Stimulated activated CD4-positive, alpha-beta T cell treated with anti-CD3 and anti-CD28 coated beads, Interleukin-4, amount 100 ng/mL, for 24 hours (primary cell): ENCODE measurements at regions not wholly inside any gene's neighbourhood (a gene's known extent, or its start where the extent isn't known, plus 50 kb on each side); places are given as distances from the start of the nearest gene placed in this dataset.

Source experiments
- DNase-seq: peaks from one replicate; pipeline ENCODE4 v3.0.0-alpha.2; 2020

DNA sequence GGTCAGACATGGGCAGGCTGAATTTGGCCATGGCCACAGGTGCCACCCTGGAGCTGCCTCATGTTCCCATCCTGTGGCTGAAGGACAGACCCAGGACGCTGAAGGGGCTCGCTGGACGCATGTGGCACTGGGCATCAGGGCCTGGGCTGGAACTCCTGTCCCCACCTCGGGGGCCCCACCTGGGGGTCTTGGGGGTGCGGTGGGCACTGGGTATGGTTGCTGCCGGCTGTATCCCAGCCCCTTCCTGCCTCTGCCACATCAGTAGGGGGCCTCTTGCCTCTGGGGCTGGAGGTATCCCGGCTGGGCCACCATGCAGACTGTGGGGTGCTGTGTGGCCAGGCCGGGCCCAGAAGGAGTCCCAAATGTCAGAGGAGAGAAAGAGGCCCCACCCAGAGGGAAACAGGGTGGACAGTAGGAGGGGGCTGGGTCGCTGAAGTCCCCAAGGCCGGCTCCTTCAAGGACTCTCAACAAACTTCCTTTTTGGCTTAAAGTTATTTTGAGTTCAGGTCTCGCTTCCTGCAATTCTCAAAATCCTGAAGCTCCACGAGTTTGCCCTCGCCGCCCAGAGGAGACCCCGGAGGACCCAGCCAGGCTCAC is 78.7 kb downstream of the SIK1 start:
- DNase-seq = no peak

DNA sequence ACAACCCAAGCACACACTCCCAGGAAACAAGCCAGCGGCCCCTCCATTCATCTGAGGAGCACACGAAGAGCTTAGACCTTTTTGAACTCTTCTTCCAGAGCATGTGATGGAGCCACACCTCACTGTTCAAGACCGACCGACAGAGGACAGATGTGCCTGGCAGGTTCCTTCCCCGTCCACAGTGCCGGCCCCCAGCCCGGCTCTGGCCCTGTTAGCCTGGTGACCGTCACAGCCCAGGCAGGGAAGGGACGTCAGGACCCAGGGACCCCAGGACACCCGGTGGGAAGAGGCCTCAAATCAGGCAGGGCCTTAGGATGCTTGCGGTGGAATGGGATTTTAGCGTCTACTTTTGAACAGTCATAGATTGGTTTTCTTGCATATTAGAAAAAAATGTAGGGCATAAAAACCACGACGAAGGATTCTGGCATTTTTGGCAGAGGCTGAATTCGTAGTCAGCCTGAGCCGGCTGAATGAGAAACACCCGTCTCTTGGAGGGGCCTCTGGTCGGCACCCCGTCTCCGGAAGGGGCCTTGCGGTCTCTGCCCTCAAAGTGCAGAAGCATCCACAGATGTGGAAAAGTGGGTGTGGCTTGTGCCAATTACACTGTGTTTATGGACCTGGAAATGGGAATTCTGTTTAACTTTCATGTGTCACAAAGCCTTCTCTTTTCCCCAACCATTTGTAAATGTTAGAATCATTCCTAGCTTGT is 79.3 kb downstream of the SIK1 start:
- no peak for DNase-seq

DNA sequence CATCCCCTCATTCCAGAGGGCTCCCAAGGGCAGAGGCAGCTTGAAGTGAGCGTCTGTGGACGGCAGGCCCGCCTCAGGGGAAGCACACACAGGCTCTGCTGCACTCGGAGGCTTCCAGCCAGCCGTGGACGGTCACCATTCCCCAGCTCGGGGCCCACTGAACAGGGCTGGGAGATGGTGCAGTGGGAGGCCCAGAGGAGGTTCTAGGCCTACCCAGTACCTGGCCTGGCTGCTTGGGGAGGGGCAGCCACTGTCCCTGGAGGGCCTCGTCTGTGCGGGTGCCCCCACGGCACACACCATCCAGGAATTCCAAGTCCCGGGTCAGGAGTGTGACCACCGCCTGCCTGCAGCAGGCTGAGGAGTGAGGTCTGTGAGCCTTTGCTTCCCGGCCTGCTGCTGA is 80.4 kb downstream of the SIK1 start:
- no peak for DNase-seq

DNA sequence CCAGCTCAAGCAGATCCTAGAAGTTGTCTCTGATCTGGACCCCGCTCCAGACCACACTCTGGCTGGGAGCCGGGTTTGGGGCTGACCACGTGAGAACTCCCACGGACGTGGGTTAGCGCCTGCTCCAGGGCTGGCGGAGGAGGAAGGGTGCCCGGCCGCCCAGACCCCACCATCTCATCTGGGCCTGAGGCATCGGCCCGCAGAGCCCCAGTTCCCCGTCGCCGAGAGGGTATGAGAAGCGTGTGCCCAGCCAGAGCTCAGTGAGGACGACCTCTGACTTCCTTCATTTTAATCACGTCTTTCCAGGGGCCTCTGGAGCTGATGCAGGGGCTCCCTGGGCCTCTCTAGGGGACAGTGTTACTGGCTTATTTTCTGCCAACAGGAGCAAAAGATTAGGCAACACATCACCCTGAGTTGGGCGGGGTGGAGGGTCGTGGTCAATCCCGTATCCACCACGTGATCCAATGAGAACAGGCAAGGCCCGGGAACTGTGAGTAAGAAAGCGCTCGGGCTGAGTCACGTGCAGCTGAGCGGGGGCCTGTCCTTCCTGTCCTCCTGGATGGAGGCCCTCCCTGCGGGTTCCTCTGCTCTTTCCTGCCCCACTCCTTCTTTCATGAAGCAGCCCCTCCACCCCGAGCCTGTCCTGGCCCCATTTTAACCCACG is 81.1 kb downstream of the SIK1 start:
- no peak for DNase-seq

DNA sequence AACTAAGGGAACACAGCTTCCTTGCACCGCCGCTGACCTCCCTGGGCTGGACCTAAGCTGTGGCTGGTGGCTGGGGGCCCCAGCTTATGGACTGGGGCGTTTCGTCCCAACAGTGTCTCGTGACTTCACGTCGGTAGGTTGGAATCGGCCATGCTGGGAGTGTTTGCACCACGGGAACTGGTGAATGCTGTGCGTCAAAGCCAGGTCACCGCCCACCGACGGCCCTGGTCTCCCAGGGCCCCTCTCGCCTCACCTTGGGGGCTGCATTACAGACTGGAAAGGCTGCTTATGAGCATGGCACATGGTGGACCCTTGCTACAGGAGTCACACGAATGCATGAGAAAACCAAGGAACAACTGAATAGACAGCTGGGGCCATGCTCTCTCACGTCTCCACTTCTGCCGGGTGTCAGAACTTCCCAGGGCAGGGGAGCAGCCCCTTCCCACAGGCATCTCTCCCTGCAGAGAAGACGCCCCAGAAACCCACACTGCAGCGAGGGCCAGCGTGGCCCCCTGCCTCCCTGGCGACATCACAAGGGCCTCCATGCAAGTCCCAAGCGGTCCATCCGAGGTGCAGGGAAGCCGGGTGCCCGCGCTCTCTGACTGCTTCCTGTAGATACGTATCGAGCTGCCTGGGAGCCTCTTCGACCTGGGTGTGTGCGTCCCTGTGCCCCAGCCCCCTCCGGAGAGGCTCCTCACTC is 81.7 kb downstream of the SIK1 start:
- no peak for DNase-seq

DNA sequence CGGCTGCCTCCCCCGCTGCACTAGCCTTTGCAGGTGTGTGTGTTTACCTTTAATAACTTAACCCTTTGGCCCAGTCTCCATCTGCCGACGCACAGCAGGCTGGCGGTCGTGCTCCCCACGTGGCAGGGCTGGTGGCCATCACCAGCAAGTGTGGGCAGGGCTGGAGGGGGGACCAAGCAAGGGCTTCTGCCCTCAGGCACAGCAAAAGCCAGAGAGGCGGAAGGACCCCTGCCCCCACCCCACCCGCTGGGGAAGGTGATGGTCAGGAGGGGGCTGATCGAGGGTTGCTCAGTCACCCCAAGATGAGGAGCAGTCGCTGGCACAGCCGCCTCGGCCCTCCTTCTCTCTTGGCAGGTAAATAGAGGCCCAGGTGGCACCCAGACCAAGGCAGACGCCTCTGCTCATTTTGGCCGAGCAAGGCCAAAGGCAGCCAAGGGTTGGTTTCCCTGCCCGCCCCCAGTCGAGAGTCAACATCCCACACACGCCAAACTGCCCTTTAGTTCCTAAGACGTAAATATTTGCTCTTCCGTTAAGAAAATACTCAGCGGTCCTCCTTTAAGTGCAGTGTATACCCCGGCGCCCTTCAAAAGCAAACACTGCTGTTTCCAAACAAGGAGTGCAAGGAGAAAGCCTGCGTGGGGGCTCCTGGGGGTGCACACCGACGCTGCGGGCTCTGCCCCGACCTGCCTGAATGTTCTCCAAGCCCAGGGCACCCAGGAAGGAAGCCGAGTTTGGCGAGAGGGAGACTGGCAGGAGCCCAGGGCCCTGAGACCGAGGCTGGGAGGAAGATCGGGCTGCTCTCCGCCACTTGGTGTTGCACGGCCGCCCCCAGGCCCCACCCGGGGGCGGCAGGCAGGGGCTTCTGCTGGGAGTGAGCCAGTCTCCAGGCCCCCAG is 82.7 kb downstream of the SIK1 start:
- no peak for DNase-seq

DNA sequence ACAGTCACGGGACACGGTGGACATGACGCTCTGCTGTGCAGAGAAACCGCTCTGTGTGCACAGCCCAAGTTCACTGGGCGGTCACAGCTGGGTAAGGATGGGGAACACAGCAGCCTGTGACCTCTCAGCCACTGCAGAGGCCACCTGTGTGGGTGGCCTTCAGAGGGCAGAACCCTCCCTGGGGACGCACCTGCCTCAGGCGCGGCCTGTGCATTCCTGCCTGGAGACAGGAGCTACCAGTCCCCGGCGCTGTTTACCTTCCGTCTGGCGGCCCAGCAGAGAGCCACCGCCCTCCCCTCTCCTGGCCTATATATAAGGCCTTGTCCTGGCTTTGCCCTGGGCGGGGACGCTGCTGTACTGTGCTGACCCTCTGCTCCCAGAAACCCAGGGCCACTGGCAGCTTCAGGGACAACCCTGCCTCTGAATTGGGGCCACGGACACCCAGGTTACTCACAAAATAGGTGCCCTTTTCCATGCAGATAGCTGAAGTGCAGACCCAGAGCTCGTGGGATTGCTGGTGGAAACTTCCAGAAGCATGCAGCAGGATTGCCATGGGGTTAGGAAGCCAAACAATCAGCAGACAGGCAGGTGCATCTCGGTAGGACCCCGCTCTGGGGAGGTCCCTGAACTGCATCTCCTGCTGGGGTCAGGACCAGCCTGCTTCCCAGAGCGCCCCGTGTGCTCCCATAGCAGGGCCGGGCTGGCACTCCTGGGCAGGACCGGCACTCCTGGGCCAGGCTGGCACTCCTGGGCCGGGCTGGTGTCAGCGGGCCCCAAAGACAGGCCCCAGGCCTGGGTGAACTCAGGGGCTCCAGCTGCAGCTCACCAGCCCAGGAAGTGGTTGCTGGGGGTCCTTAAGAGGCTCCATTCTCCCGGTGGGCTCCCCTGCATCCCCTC is 83.6 kb downstream of the SIK1 start:
- no peak for DNase-seq

DNA sequence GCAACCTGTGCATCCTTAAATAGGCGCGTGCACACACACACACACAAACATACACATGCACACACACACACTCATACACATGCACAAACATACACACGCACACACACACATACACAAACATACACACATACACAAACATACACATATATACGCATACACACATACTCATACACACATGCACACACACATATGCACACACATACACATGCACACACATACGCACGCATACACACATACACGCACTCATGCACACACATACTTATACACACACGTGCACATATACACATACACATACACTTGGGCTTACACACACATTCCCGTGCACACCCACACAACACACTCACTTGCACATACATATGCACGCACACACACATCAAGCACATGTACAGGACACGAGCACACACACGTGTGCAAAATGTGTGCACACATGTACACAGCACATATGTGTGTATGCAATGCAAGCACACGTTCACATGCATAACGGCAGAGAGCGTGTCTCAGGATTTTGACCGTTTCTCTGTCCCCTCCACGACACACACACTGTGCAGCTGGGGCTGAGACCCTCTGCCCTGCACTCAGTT is 84.5 kb downstream of the SIK1 start:
- DNase-seq = no peak

DNA sequence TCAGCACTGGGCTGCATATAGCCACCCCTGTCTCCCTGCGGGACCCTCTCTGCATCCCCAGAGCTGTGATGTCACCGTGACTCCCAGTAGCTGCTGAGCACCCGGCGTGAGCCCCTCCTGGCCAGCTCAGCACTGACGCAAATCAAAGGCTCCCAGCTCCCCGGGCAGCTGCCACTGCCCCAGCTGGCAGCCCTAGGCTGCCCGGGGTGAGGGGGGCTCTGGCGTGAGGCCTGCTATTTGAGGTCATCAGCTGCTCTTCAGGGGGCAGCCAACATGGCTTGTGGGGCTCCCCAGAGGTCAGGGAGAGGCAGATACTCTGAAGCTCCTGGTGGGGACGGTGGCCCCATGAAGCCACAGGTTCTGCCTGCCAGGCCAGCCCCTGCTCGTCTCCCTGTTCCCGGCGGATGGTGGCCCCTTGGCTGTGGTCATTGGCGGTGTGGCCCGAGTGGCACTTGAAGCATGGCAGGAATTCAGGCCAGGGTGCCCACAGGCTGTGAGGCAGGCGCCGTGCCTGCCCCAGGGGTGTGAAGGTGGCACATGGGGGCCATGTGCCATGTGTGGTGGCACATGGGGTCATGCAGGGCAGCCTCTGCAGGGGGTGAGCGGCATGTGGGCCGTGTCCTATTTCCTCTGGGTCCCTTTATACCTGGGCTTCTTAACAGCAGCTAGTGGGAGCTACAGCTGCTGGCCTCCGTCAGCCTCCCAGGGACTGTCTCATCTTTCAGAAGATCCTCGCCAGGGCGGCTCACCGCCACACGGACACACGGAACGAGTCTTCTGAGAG is 85.4 kb downstream of the SIK1 start:
- DNase-seq = no peak

DNA sequence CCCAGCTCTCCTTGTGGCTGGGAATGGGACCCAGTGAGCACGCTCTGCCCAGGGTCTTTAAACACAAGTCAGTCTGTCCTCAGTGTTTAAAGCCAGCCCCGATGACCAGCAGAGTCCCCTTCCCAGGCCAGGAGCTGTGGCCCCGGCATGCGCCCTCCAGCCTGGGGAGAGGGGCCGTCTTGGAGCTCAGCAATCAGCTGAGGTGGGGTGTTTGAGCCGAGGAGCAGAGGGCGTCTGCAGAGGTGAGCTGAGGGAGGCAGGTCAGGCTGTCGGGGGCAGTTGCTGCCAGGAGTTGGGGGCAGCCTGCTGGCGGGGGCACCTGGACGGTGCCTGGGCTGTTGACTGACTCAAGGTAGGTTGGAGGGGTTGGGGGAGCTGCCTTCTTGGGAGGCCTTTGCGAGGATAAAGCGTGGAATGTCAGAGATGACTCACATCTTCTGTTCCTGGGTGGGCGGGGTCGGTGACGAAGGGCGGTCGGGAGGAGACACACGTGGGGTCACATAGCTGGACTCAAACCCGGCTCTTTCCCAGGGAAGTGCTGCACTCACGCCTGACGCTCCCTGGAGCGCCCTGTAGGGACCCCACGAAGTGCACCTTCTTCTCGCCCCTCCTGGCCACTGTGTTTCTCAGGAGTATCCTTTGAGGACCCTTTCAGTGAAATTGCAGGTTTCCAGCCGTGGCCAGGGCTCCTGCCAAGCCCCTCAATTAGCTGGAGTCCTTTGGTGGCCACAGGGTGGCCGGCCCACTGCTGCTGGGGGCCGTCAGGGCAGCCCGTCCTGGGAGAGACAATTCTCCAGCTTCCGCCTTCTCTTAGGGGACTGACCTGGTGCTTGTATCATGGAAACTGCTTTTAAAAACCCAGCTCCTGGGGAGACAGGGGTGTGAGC is 86.2 kb downstream of the SIK1 start:
- no peak for DNase-seq

DNA sequence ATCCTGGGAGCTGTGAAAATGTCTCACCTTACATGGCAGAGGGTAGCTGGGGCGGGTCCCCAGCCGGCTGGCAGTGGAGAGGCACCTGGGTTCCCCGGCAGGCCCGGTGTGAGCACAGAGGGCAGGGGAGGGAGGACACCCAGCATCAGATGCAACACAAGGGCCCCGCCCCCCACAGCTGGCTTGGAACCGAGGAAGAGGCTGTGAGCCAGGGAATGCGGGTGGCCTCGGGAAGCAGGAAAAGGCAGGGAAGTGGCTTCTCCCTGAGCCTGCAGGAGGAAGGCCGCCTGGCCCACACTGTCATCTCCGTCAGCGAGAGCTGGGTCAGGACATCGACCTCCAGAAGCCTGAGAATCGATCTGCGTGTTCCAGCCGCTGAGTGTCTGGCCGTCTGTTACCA is 87.3 kb downstream of the SIK1 start:
- no peak for DNase-seq

DNA sequence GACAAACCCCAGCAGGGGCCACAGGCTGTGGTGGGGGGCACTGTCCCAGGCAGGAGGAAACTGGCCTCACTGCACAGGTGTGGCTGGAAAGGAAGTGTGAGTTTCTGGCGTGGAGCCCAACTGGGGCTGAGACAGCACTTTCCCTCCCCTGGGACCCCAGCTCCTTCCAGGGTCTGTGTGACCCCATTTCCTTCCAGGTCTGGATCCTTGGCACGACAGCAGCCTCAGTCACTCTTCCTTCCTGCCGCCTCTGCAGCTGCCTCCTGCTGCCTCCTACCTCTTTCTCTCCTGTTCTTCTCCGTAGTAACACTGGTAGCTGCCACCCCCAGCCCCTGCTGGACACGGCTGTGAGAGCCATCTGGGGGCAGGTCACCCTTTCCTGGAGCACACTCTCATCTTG is 88.0 kb downstream of the SIK1 start:
- DNase-seq = no peak

DNA sequence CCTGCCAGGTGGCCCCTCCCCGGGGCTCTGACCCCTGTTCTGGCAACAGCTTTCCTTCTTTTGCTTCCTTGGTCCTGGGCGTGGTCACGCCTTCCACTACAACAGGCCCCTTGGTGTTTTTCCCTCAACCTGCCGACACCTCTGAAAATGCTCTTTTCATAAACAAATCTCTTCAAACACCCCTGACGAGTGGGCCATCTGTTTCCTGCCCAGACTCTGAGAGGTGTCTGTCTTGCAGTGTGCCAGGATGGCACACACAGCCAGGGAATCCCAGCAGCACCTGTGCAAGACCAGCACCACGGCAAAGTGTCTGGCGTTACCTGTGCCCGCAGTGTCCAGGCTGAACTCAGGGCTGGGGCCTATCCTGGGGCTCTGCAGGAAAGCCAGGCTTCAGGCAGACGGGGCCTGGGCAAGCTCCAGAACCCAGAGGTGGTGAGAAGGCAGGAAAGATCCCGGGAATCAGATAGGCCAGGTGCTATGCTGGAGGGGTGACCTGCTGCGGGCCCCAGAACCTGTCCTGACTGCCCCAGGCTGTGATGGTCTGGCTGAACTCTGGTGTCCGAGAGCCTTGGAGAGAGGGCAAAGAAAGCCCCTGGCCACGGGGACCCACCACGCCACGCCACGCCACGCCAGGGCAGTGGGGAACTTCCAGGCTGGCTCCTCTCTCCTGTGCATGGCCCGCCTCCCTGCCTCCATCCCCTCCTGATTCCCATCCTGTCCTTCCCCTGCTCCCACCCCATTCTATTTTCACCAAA is 88.9 kb downstream of the SIK1 start:
- DNase-seq = no peak

DNA sequence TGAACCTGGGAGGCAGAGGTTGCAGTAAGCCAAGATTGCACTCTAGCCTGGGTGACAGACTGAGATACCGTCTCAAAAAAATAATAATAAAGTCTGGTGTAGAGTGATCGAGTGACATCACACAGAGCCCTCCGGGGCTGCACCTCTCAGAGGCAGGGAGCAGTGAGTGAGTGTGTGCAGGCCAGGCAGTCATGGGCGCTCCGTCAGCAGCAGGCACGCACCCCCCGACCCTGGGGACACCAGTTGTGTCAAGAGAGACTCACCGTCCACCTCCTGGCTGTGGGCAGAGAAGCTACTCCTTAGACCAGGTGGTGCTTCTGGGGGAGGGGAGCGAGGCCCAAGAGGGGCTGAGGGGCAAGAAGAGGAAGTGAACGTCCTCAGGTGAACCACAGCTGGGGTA is 91.8 kb downstream of the SIK1 start:
- no peak for DNase-seq

DNA sequence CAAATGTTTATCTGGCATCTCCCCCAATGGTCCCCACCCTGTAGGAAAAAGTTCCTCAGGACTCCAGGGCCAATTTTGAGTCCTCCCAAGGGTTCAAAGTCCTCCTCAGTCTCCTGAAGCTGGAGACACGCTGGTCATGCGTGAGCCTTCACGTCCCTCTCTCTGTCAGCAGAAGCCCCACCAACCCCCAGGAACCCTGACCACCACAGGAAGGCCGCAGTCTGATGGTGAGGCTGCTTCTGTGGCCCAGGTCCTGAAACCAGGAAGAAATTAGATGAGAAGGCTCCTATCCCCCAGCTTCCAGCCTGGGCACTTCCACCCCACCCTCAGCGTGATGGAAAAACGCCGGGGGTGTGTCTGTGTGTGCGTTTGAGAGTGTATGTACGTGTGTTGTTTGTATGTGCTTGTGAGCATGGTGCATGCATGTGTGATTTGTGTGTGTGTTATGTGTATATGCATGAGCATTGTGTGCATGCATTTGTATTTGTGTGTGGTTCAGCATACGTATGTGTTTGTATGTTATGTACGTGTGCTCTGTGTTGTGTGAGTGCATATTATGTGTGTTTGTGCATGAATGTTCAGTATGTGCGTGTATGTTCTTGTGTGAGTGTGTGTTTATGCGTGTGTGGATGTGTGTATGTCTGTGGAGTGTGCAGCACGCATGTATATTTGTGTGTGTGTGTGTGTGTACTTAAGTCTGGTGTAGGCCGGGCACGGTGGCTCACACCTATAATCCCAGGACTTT is 92.5 kb downstream of the SIK1 start:
- DNase-seq = no peak

DNA sequence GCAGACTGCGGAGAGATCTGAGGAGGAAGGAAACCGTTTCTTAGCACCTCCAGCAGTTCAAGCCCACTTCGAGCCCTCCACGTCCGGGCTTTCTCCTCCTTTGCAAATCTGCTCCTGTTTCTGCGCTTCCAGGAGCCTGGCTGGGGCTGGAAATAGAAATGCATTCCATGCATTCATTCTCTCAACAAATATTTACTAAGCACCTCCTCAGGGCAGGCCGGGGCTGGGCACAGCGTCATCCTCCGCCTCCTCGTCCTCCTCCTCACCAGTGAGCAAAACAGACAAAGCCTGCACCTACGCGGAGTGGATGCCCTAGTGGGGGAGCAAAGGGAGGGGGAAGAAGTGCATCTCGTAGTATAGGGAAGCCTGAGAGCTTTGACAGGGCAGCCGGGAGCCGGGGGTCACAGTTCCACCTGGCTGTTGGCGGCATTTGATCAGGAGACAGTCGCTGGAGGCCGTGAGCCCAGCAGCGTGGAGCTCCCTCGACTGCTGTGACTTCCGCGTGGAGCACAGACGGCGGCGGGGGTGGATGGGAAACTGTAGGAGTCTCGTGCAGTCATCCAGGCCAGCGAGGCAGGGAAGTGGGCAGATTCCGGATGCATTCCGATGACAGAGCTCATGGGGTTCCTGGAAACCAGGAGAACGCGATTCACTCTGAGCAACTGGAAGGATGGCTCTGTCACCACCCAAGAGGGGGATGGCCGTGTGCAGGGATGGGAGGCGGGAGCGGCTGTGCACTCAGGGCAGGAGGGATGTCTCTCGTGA is 93.5 kb downstream of the SIK1 start:
- no peak for DNase-seq

DNA sequence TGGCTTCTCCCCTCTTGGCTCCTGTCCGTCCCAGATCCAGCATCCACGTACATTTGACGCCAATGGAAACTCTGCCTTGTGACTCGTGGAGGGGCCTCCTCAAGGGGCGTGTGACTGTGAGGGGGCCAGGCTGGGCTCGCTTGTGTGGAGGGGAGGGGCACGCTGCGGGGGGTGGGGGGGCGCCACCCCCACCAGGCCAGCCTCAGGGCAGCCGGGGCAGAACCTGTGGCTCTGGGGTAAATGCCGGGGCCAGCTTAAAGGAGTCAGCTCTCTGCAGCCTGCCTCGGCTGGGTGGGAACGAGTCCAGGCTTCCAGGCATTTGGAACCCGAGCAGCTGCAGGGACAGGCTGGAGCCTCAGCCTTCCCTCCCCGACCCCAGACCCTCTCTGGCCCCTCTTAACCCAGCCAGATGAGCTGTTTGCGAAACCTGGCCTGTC is 94.1 kb downstream of the SIK1 start:
- DNase-seq = no peak
